ENCODE measurements at regions not wholly inside any gene's neighbourhood (a gene's known extent, or its start where the extent isn't known, plus 50 kb on each side); places are given as distances from the start of the nearest gene placed in this dataset.

GRCh38 chr2:217220228-217221013, 360.6 kb upstream of the TNP1 start:
- peaks cover 4% of the 10 kb centered on the region; the same call in 1 of the 3 replicates for H3K4me1 Mint-ChIP-seq

More at GRCh38 chr2:217220228-217221013, 360.6 kb upstream of the TNP1 start:
- Histone ChIP-seq H3K9me2 (ENCODE audit: insufficient read depth) (peaks cover 11% of the 10 kb centered on the region; the same call in 1 of the 2 replicates), H3K27me3 (ENCODE audit: insufficient read depth) (no peaks in the 10 kb centered on the region), H4K20me1 (replicated peaks; ENCODE audit: insufficient read depth) (no peaks in the 10 kb centered on the region), H3K27ac (ENCODE audit: low read depth) (no peak overlapping the region), H3F3A (replicated peaks; ENCODE audit: low read depth) (no peaks in the 10 kb centered on the region), H2AFZ (no peak overlapping the region), H3K4me1 (ENCODE audit: insufficient read depth) (0 out of 2 replicates have a peak, but pooled peaks cover 3% of the 10 kb centered on the region), H3K36me3 (ENCODE audit: insufficient read depth) (no peaks in the 10 kb centered on the region), H3K4me2 (no peak overlapping the region), H3K79me2 (replicated peaks; ENCODE audit: insufficient read depth) (no peaks in the 10 kb centered on the region), H3K4me3 (no peak overlapping the region)
- H3K27me3 Mint-ChIP-seq (ENCODE audit: insufficient read depth, low read depth, poor library complexity) = no peaks in the 10 kb centered on the region
- H3K27ac Mint-ChIP-seq = no peak overlapping the region
- no peaks in the 10 kb centered on the region for H3K9me3 Mint-ChIP-seq
- TF ChIP-seq ZNF331 (CRISPR knock-in tag; IDR thresholded peaks at IDR 0.05; ENCODE audit: low read depth) (no peak), EZH2phosphoT487 (IDR thresholded peaks at IDR 0.05; ENCODE audit: unreplicated experiment) (no peak), NANOG (IDR thresholded peaks at IDR 0.05; ENCODE audit: borderline replicate concordance) (no peak), JUNB (IDR thresholded peaks at IDR 0.05; ENCODE audit: unreplicated experiment) (no peak), ZNF114 (CRISPR knock-in tag; IDR thresholded peaks at IDR 0.05) (no peak), STAT1 (IDR thresholded peaks at IDR 0.05; ENCODE audit: unreplicated experiment) (no peak), POLR2AphosphoS5 (IDR thresholded peaks at IDR 0.05; ENCODE audit: low read depth) (no peak), EZH2 (IDR thresholded peaks at IDR 0.05; ENCODE audit: low read depth, unreplicated experiment) (no peak), CREB1 (CRISPR knock-in tag; IDR thresholded peaks at IDR 0.05; ENCODE audit: low read depth) (no peak)
- TF ChIP-seq, protein P1, sequence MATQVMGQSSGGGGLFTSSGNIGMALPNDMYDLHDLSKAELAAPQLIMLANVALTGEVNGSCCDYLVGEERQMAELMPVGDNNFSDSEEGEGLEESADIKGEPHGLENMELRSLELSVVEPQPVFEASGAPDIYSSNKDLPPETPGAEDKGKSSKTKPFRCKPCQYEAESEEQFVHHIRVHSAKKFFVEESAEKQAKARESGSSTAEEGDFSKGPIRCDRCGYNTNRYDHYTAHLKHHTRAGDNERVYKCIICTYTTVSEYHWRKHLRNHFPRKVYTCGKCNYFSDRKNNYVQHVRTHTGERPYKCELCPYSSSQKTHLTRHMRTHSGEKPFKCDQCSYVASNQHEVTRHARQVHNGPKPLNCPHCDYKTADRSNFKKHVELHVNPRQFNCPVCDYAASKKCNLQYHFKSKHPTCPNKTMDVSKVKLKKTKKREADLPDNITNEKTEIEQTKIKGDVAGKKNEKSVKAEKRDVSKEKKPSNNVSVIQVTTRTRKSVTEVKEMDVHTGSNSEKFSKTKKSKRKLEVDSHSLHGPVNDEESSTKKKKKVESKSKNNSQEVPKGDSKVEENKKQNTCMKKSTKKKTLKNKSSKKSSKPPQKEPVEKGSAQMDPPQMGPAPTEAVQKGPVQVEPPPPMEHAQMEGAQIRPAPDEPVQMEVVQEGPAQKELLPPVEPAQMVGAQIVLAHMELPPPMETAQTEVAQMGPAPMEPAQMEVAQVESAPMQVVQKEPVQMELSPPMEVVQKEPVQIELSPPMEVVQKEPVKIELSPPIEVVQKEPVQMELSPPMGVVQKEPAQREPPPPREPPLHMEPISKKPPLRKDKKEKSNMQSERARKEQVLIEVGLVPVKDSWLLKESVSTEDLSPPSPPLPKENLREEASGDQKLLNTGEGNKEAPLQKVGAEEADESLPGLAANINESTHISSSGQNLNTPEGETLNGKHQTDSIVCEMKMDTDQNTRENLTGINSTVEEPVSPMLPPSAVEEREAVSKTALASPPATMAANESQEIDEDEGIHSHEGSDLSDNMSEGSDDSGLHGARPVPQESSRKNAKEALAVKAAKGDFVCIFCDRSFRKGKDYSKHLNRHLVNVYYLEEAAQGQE (IDR thresholded peaks at IDR 0.05; ENCODE audit: unreplicated experiment) = no peak
- TF ChIP-seq, protein P2, sequence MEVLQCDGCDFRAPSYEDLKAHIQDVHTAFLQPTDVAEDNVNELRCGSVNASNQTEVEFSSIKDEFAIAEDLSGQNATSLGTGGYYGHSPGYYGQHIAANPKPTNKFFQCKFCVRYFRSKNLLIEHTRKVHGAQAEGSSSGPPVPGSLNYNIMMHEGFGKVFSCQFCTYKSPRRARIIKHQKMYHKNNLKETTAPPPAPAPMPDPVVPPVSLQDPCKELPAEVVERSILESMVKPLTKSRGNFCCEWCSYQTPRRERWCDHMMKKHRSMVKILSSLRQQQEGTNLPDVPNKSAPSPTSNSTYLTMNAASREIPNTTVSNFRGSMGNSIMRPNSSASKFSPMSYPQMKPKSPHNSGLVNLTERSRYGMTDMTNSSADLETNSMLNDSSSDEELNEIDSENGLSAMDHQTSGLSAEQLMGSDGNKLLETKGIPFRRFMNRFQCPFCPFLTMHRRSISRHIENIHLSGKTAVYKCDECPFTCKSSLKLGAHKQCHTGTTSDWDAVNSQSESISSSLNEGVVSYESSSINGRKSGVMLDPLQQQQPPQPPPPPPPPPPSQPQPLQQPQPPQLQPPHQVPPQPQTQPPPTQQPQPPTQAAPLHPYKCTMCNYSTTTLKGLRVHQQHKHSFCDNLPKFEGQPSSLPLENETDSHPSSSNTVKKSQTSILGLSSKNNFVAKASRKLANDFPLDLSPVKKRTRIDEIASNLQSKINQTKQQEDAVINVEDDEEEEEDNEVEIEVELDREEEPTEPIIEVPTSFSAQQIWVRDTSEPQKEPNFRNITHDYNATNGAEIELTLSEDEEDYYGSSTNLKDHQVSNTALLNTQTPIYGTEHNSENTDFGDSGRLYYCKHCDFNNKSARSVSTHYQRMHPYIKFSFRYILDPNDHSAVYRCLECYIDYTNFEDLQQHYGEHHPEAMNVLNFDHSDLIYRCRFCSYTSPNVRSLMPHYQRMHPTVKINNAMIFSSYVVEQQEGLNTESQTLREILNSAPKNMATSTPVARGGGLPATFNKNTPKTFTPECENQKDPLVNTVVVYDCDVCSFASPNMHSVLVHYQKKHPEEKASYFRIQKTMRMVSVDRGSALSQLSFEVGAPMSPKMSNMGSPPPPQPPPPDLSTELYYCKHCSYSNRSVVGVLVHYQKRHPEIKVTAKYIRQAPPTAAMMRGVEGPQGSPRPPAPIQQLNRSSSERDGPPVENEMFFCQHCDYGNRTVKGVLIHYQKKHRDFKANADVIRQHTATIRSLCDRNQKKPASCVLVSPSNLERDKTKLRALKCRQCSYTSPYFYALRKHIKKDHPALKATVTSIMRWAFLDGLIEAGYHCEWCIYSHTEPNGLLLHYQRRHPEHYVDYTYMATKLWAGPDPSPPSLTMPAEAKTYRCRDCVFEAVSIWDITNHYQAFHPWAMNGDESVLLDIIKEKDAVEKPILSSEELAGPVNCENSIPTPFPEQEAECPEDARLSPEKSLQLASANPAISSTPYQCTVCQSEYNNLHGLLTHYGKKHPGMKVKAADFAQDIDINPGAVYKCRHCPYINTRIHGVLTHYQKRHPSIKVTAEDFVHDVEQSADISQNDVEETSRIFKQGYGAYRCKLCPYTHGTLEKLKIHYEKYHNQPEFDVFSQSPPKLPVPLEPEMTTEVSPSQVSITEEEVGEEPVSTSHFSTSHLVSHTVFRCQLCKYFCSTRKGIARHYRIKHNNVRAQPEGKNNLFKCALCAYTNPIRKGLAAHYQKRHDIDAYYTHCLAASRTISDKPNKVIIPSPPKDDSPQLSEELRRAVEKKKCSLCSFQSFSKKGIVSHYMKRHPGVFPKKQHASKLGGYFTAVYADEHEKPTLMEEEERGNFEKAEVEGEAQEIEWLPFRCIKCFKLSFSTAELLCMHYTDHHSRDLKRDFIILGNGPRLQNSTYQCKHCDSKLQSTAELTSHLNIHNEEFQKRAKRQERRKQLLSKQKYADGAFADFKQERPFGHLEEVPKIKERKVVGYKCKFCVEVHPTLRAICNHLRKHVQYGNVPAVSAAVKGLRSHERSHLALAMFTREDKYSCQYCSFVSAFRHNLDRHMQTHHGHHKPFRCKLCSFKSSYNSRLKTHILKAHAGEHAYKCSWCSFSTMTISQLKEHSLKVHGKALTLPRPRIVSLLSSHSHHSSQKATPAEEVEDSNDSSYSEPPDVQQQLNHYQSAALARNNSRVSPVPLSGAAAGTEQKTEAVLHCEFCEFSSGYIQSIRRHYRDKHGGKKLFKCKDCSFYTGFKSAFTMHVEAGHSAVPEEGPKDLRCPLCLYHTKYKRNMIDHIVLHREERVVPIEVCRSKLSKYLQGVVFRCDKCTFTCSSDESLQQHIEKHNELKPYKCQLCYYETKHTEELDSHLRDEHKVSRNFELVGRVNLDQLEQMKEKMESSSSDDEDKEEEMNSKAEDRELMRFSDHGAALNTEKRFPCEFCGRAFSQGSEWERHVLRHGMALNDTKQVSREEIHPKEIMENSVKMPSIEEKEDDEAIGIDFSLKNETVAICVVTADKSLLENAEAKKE (CRISPR knock-in tag; IDR thresholded peaks at IDR 0.05) = no peak
- TF ChIP-seq, protein P3, sequence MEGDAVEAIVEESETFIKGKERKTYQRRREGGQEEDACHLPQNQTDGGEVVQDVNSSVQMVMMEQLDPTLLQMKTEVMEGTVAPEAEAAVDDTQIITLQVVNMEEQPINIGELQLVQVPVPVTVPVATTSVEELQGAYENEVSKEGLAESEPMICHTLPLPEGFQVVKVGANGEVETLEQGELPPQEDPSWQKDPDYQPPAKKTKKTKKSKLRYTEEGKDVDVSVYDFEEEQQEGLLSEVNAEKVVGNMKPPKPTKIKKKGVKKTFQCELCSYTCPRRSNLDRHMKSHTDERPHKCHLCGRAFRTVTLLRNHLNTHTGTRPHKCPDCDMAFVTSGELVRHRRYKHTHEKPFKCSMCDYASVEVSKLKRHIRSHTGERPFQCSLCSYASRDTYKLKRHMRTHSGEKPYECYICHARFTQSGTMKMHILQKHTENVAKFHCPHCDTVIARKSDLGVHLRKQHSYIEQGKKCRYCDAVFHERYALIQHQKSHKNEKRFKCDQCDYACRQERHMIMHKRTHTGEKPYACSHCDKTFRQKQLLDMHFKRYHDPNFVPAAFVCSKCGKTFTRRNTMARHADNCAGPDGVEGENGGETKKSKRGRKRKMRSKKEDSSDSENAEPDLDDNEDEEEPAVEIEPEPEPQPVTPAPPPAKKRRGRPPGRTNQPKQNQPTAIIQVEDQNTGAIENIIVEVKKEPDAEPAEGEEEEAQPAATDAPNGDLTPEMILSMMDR (conservative IDR thresholded peaks at IDR 0.05; ENCODE audit: low read depth in 2 of 2) = no peak
- TF ChIP-seq, protein P4, sequence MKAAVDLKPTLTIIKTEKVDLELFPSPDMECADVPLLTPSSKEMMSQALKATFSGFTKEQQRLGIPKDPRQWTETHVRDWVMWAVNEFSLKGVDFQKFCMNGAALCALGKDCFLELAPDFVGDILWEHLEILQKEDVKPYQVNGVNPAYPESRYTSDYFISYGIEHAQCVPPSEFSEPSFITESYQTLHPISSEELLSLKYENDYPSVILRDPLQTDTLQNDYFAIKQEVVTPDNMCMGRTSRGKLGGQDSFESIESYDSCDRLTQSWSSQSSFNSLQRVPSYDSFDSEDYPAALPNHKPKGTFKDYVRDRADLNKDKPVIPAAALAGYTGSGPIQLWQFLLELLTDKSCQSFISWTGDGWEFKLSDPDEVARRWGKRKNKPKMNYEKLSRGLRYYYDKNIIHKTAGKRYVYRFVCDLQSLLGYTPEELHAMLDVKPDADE (IDR thresholded peaks at IDR 0.05) = no peak
- ATAC-seq = no peak
- no peak overlapping the region for H3K4me3 Mint-ChIP-seq
- DNase-seq (ENCODE audit: low spot score) = no peak
- no peaks in the 10 kb centered on the region for H3K36me3 Mint-ChIP-seq (ENCODE audit: low read depth)
